ENCODE measurements at regions not wholly inside any gene's neighbourhood (a gene's known extent, or its start where the extent isn't known, plus 50 kb on each side); places are given as distances from the start of the nearest gene placed in this dataset.

DNA sequence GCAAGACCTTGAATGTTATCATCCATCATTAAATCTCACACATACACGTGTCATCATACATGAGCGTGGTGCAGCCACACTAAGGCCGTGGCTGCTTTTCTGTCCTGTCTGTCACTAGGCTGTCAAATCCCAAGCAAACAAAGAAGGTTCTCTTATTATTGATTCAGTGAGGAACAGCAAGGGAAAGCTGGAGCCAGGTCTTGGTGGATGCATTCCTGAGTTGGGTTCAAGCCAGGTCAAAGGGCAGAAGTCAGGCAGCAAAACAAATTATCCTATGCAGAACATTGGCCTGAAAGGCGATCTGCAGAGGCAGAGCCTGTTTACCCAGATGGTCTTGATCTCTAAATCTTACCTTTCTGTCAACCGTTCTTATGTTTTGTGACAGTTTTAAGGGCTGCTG, 252.3 kb downstream of the NEDD1 start:
- Mint-ChIP-seq H3K36me3 (peaks cover 4% of the 10 kb centered on the region; the same call in 1 of the 2 replicates), H3K27me3 (ENCODE audit: low read depth) (no peaks in the 10 kb centered on the region), H3K4me3 (no peak overlapping the region), H3K27ac (no peak overlapping the region), H3K4me1 (peaks cover 8% of the 10 kb centered on the region; the same call in 1 of the 2 replicates), H3K9me3 (peaks cover 21% of the 10 kb centered on the region)
- DNase-seq (ENCODE audit: low spot score) (no peak), ATAC-seq (no peak)
- TF ChIP-seq SMAD3 (CRISPR knock-in tag; IDR thresholded peaks at IDR 0.05; ENCODE audit: borderline replicate concordance) (no peak), FOXK1 (CRISPR knock-in tag; IDR thresholded peaks at IDR 0.05) (no peak), ZBTB21 (CRISPR knock-in tag; IDR thresholded peaks at IDR 0.05; ENCODE audit: borderline replicate concordance) (no peak), RELA (CRISPR knock-in tag; IDR thresholded peaks at IDR 0.05; ENCODE audit: borderline replicate concordance) (no peak), ATF1 (CRISPR knock-in tag; IDR thresholded peaks at IDR 0.05) (no peak), NFYB (CRISPR knock-in tag; conservative IDR thresholded peaks at IDR 0.05; ENCODE audit: low read depth) (no peak)
- TF ChIP-seq, protein P1, sequence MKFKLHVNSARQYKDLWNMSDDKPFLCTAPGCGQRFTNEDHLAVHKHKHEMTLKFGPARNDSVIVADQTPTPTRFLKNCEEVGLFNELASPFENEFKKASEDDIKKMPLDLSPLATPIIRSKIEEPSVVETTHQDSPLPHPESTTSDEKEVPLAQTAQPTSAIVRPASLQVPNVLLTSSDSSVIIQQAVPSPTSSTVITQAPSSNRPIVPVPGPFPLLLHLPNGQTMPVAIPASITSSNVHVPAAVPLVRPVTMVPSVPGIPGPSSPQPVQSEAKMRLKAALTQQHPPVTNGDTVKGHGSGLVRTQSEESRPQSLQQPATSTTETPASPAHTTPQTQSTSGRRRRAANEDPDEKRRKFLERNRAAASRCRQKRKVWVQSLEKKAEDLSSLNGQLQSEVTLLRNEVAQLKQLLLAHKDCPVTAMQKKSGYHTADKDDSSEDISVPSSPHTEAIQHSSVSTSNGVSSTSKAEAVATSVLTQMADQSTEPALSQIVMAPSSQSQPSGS (CRISPR knock-in tag; IDR thresholded peaks at IDR 0.05; ENCODE audit: borderline replicate concordance, low read depth) = no peak
- TF ChIP-seq, protein P2, sequence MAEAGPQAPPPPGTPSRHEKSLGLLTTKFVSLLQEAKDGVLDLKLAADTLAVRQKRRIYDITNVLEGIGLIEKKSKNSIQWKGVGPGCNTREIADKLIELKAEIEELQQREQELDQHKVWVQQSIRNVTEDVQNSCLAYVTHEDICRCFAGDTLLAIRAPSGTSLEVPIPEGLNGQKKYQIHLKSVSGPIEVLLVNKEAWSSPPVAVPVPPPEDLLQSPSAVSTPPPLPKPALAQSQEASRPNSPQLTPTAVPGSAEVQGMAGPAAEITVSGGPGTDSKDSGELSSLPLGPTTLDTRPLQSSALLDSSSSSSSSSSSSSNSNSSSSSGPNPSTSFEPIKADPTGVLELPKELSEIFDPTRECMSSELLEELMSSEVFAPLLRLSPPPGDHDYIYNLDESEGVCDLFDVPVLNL (CRISPR knock-in tag; IDR thresholded peaks at IDR 0.05; ENCODE audit: borderline replicate concordance, low read depth) = no peak
- TF ChIP-seq, protein P3, sequence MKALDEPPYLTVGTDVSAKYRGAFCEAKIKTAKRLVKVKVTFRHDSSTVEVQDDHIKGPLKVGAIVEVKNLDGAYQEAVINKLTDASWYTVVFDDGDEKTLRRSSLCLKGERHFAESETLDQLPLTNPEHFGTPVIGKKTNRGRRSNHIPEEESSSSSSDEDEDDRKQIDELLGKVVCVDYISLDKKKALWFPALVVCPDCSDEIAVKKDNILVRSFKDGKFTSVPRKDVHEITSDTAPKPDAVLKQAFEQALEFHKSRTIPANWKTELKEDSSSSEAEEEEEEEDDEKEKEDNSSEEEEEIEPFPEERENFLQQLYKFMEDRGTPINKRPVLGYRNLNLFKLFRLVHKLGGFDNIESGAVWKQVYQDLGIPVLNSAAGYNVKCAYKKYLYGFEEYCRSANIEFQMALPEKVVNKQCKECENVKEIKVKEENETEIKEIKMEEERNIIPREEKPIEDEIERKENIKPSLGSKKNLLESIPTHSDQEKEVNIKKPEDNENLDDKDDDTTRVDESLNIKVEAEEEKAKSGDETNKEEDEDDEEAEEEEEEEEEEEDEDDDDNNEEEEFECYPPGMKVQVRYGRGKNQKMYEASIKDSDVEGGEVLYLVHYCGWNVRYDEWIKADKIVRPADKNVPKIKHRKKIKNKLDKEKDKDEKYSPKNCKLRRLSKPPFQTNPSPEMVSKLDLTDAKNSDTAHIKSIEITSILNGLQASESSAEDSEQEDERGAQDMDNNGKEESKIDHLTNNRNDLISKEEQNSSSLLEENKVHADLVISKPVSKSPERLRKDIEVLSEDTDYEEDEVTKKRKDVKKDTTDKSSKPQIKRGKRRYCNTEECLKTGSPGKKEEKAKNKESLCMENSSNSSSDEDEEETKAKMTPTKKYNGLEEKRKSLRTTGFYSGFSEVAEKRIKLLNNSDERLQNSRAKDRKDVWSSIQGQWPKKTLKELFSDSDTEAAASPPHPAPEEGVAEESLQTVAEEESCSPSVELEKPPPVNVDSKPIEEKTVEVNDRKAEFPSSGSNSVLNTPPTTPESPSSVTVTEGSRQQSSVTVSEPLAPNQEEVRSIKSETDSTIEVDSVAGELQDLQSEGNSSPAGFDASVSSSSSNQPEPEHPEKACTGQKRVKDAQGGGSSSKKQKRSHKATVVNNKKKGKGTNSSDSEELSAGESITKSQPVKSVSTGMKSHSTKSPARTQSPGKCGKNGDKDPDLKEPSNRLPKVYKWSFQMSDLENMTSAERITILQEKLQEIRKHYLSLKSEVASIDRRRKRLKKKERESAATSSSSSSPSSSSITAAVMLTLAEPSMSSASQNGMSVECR (CRISPR knock-in tag; IDR thresholded peaks at IDR 0.05; ENCODE audit: borderline replicate concordance) = no peak
- ChIA-PET POLR2A (no interaction called here), CTCF (interaction anchor here (2.3 kb wide), 1 partner anchor 10 kb away, joined by 7 read pairs; no protein-coding TSS in a partner anchor)

DNA sequence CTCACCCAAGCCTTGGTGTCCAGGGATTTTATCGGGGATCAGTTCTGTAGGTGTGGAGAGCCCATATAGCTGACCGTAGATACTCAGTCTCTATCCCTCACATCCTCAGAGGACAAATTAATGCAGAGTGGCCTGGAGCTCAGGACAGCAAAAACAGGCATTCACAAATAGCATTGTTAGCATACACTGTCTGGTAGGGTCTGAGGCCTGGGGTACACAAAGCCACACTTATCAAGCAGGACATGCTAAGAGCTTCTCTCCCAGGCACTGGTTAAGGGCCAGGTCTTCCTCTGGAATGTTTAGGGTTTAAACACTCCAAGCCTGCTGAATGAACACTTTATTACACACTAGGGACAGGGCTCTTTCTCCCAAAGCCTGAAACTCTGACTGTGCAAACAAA, 253.2 kb downstream of the NEDD1 start:
- TF ChIP-seq ZNF671 (CRISPR knock-in tag; IDR thresholded peaks at IDR 0.05) (no peak), JUN (CRISPR knock-in tag; IDR thresholded peaks at IDR 0.05) (no peak), NR1H2 (CRISPR knock-in tag; IDR thresholded peaks at IDR 0.05) (no peak), TEAD4 (CRISPR knock-in tag; IDR thresholded peaks at IDR 0.05) (no peak), KAT7 (CRISPR knock-in tag; IDR thresholded peaks at IDR 0.05; ENCODE audit: borderline replicate concordance) (no peak), GTF2I (CRISPR knock-in tag; conservative IDR thresholded peaks at IDR 0.05) (no peak), IRF2 (CRISPR knock-in tag; IDR thresholded peaks at IDR 0.05; ENCODE audit: borderline replicate concordance, low read depth) (no peak), NR3C1 (CRISPR knock-in tag; conservative IDR thresholded peaks at IDR 0.05; ENCODE audit: low read depth) (no peak)
- TF ChIP-seq, protein P4, sequence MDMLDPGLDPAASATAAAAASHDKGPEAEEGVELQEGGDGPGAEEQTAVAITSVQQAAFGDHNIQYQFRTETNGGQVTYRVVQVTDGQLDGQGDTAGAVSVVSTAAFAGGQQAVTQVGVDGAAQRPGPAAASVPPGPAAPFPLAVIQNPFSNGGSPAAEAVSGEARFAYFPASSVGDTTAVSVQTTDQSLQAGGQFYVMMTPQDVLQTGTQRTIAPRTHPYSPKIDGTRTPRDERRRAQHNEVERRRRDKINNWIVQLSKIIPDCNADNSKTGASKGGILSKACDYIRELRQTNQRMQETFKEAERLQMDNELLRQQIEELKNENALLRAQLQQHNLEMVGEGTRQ (CRISPR knock-in tag; IDR thresholded peaks at IDR 0.05) = no peak
- TF ChIP-seq, protein P5, sequence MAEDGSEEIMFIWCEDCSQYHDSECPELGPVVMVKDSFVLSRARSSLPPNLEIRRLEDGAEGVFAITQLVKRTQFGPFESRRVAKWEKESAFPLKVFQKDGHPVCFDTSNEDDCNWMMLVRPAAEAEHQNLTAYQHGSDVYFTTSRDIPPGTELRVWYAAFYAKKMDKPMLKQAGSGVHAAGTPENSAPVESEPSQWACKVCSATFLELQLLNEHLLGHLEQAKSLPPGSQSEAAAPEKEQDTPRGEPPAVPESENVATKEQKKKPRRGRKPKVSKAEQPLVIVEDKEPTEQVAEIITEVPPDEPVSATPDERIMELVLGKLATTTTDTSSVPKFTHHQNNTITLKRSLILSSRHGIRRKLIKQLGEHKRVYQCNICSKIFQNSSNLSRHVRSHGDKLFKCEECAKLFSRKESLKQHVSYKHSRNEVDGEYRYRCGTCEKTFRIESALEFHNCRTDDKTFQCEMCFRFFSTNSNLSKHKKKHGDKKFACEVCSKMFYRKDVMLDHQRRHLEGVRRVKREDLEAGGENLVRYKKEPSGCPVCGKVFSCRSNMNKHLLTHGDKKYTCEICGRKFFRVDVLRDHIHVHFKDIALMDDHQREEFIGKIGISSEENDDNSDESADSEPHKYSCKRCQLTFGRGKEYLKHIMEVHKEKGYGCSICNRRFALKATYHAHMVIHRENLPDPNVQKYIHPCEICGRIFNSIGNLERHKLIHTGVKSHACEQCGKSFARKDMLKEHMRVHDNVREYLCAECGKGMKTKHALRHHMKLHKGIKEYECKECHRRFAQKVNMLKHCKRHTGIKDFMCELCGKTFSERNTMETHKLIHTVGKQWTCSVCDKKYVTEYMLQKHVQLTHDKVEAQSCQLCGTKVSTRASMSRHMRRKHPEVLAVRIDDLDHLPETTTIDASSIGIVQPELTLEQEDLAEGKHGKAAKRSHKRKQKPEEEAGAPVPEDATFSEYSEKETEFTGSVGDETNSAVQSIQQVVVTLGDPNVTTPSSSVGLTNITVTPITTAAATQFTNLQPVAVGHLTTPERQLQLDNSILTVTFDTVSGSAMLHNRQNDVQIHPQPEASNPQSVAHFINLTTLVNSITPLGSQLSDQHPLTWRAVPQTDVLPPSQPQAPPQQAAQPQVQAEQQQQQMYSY (CRISPR knock-in tag; IDR thresholded peaks at IDR 0.05) = no peak
- DNase-seq (ENCODE audit: low spot score) (no peak), ATAC-seq (no peak)
- Mint-ChIP-seq H3K27ac (no peak overlapping the region), H3K4me1 (peaks cover 8% of the 10 kb centered on the region; the same call in 1 of the 2 replicates), H3K27me3 (ENCODE audit: low read depth) (no peaks in the 10 kb centered on the region), H3K9me3 (peaks cover 15% of the 10 kb centered on the region), H3K36me3 (peaks cover 4% of the 10 kb centered on the region; the same call in 1 of the 2 replicates), H3K4me3 (no peak overlapping the region)
- POLR2A ChIA-PET = no interaction called here
- CTCF ChIA-PET = interaction anchor here (2.3 kb wide), 1 partner anchor 11 kb away, joined by 7 read pairs; no protein-coding TSS in a partner anchor

Measured in WTC11 (cell line).